22Rv1 (cell line): ENCODE measurements at regions not wholly inside any gene's neighbourhood (a gene's known extent, or its start where the extent isn't known, plus 50 kb on each side); places are given as distances from the start of the nearest gene placed in this dataset.

ENCODE experiments used
- CTCF ChIP-seq: fragments of 450-650 bp; IDR thresholded peaks from 2 replicates; pipeline ENCODE4 v1.5.1; 2017; ENCODE audit warnings: mild to moderate bottlenecking
- ZFX ChIP-seq: fragments of 450-650 bp; IDR thresholded peaks from 2 replicates; pipeline ENCODE4 v1.6.1; 2017; ENCODE audit warnings: antibody characterized with exemption, borderline replicate concordance

GRCh38 chr1:58926152-58926551 is 142.3 kb upstream of the JUN start:
- TF ChIP-seq CTCF = no peak
- no peak for TF ChIP-seq ZFX
